ENCODE measurements at regions not wholly inside any gene's neighbourhood (a gene's known extent, or its start where the extent isn't known, plus 50 kb on each side); places are given as distances from the start of the nearest gene placed in this dataset.

DNA sequence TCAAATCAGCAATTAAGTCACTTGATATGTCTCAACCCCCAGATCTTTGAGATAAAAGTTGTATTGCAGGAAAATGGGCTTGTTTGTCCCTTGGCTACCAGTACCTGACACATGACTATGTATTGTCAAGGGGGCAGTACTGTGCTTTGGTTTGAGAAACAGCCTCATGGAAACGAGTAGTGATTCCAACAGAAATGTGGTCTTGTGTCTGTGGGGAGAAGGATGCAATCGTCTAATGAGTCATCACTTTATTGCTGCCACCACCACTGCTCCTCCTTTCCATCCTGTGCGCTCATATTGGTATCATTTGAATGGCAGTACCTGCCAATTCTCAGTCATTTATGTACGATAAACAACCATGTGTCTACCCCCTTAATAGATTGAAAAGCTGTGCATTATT is 72.8 kb upstream of the ARHGAP5 start:
- Histone ChIP-seq H3K27ac (ENCODE audit: low read depth, low read length) (no peak overlapping the region), H3K9ac (ENCODE audit: low read length) (no peak overlapping the region), H3F3A (ENCODE audit: insufficient read depth) (no peaks in the 10 kb centered on the region), H3K9me3 (ENCODE audit: insufficient read depth, low read length) (no peaks in the 10 kb centered on the region), H3K27me3 (ENCODE audit: low read length) (no peaks in the 10 kb centered on the region), H3K4me3 (ENCODE audit: insufficient read depth, low read length, poor library complexity, severe bottlenecking) (no peak overlapping the region), H4K20me1 (ENCODE audit: low read depth, low read length) (no peaks in the 10 kb centered on the region), H2AFZ (ENCODE audit: low read depth, low read length, severe bottlenecking) (no peak overlapping the region), H3K4me2 (ENCODE audit: low read depth, low read length, poor library complexity, severe bottlenecking) (no peak overlapping the region), H3K36me3 (ENCODE audit: low read length) (no peaks in the 10 kb centered on the region), H3K79me2 (ENCODE audit: insufficient read depth, low read length) (no peaks in the 10 kb centered on the region), H3K9me2 (replicated peaks; ENCODE audit: insufficient read depth, low read length) (no peaks in the 10 kb centered on the region)
- TF ChIP-seq, protein P1, sequence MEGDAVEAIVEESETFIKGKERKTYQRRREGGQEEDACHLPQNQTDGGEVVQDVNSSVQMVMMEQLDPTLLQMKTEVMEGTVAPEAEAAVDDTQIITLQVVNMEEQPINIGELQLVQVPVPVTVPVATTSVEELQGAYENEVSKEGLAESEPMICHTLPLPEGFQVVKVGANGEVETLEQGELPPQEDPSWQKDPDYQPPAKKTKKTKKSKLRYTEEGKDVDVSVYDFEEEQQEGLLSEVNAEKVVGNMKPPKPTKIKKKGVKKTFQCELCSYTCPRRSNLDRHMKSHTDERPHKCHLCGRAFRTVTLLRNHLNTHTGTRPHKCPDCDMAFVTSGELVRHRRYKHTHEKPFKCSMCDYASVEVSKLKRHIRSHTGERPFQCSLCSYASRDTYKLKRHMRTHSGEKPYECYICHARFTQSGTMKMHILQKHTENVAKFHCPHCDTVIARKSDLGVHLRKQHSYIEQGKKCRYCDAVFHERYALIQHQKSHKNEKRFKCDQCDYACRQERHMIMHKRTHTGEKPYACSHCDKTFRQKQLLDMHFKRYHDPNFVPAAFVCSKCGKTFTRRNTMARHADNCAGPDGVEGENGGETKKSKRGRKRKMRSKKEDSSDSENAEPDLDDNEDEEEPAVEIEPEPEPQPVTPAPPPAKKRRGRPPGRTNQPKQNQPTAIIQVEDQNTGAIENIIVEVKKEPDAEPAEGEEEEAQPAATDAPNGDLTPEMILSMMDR (IDR thresholded peaks at IDR 0.05; ENCODE audit: insufficient read depth, low read length, poor library complexity, severe bottlenecking): no peak
- TF ChIP-seq EZH2phosphoT487 (conservative IDR thresholded peaks at IDR 0.05; ENCODE audit: low read length): no peak

DNA sequence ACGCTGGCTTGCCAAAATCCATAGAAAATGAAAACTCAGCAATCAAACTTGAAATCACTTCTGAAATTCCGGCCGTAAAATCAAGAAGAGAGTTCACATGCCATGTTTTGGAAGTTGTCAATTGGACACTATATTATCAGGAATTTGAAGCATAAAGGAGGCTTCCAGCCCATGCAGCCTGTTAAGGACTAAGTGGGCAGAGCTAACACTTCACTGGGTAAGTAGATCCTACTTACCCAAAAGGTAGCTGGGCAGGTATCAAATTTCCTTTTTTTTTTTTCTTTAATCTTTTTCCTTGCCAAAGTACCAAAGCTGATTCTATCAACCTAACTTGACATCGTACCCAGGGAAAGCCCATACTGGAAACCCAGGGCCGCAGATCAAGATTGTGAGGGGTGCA is 71.5 kb upstream of the ARHGAP5 start:
- Histone ChIP-seq H3K27me3 (ENCODE audit: low read length) (no peaks in the 10 kb centered on the region), H3K9me2 (replicated peaks; ENCODE audit: insufficient read depth, low read length) (no peaks in the 10 kb centered on the region), H3K79me2 (ENCODE audit: insufficient read depth, low read length) (no peaks in the 10 kb centered on the region), H3K36me3 (ENCODE audit: low read length) (no peaks in the 10 kb centered on the region), H3K9me3 (ENCODE audit: insufficient read depth, low read length) (no peaks in the 10 kb centered on the region), H3F3A (ENCODE audit: insufficient read depth) (no peaks in the 10 kb centered on the region), H3K4me2 (ENCODE audit: low read depth, low read length, poor library complexity, severe bottlenecking) (no peak overlapping the region), H3K27ac (ENCODE audit: low read depth, low read length) (no peak overlapping the region), H3K9ac (ENCODE audit: low read length) (no peak overlapping the region), H3K4me3 (ENCODE audit: insufficient read depth, low read length, poor library complexity, severe bottlenecking) (no peak overlapping the region), H4K20me1 (ENCODE audit: low read depth, low read length) (no peaks in the 10 kb centered on the region), H2AFZ (ENCODE audit: low read depth, low read length, severe bottlenecking) (no peak overlapping the region)
- TF ChIP-seq, protein P1 (IDR thresholded peaks at IDR 0.05; ENCODE audit: insufficient read depth, low read length, poor library complexity, severe bottlenecking): no peak
- no peak for TF ChIP-seq EZH2phosphoT487 (conservative IDR thresholded peaks at IDR 0.05; ENCODE audit: low read length)

DNA sequence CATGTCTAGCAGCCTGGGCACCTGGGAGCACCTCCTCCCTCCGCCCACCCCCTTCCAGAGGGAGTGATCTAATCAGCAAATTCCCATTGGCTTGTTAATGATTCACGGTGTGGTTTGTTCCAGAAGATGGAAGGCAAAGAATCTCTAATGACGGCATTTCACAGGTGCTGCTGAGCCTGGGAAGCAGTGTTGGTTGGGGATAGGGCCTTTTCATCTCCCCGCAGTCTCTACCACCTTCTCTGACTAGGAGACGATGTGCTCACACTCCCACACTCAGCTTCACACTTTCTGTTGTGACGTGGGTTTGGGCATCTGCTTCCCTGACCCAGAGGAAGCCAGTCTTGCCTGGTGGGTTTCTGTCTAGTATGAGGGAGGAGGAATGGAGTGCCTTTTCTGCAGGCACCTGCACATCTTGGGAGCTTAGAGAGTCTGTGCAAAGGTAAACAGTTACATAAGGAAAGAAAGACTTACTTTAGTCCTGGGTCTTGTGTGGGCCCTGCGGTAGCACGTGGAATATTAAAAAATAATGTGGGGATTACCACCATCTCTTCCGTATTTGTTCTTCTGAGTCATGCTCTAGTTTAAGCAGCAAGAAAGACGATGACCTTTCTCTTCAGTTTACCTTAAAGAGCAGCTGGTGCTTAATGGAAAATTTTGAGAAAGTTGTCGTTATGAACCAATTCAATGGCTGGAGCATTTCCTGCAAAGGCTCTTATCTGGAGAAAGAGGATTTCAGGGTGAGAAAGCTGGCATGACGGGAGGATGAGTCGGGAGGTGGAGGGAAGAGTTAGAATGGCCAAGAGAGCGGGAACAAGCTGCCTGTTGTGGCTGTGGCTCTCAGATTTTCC is 70.6 kb upstream of the ARHGAP5 start:
- Histone ChIP-seq H2AFZ (ENCODE audit: low read depth, low read length, severe bottlenecking) (no peak overlapping the region), H3K27ac (ENCODE audit: low read depth, low read length) (no peak overlapping the region), H3K79me2 (ENCODE audit: insufficient read depth, low read length) (no peaks in the 10 kb centered on the region), H3K36me3 (ENCODE audit: low read length) (no peaks in the 10 kb centered on the region), H3F3A (ENCODE audit: insufficient read depth) (no peaks in the 10 kb centered on the region), H3K27me3 (ENCODE audit: low read length) (no peaks in the 10 kb centered on the region), H3K9ac (ENCODE audit: low read length) (no peak overlapping the region), H4K20me1 (ENCODE audit: low read depth, low read length) (no peaks in the 10 kb centered on the region), H3K4me3 (ENCODE audit: insufficient read depth, low read length, poor library complexity, severe bottlenecking) (no peak overlapping the region), H3K9me3 (ENCODE audit: insufficient read depth, low read length) (no peaks in the 10 kb centered on the region), H3K4me2 (ENCODE audit: low read depth, low read length, poor library complexity, severe bottlenecking) (no peak overlapping the region), H3K9me2 (replicated peaks; ENCODE audit: insufficient read depth, low read length) (no peaks in the 10 kb centered on the region)
- TF ChIP-seq EZH2phosphoT487 (conservative IDR thresholded peaks at IDR 0.05; ENCODE audit: low read length): no peak
- TF ChIP-seq, protein P1 (IDR thresholded peaks at IDR 0.05; ENCODE audit: insufficient read depth, low read length, poor library complexity, severe bottlenecking): no peak

Measured in SU-DHL-6 (cell line).